ENCODE measurements at regions not wholly inside any gene's neighbourhood (a gene's known extent, or its start where the extent isn't known, plus 50 kb on each side); places are given as distances from the start of the nearest gene placed in this dataset.

GRCh38 chr7:28239823-28240204, 59.2 kb upstream of the JAZF1 start:
- TF ChIP-seq TAF1 (IDR thresholded peaks at IDR 0.05; ENCODE audit: low read depth, low read length) = no peak
- no peak for TF ChIP-seq SPI1 (IDR thresholded peaks at IDR 0.05; ENCODE audit: low read depth, low read length)
- TF ChIP-seq POLR2AphosphoS5 (IDR thresholded peaks at IDR 0.05; ENCODE audit: low read depth, low read length) = no peak
- TF ChIP-seq POLR2A (IDR thresholded peaks at IDR 0.05; ENCODE audit: low read depth, low read length) = no peak
- TF ChIP-seq PAX5 (IDR thresholded peaks at IDR 0.05; ENCODE audit: insufficient read depth, low read length, severe bottlenecking) = no peak
- TF ChIP-seq POU2F2 (IDR thresholded peaks at IDR 0.05; ENCODE audit: low read depth, low read length) = no peak
